ENCODE measurements at regions not wholly inside any gene's neighbourhood (a gene's known extent, or its start where the extent isn't known, plus 50 kb on each side); places are given as distances from the start of the nearest gene placed in this dataset.
A peak's percentile ranks its signal among the peaks of the same experiment; 100 is the strongest.

DNA sequence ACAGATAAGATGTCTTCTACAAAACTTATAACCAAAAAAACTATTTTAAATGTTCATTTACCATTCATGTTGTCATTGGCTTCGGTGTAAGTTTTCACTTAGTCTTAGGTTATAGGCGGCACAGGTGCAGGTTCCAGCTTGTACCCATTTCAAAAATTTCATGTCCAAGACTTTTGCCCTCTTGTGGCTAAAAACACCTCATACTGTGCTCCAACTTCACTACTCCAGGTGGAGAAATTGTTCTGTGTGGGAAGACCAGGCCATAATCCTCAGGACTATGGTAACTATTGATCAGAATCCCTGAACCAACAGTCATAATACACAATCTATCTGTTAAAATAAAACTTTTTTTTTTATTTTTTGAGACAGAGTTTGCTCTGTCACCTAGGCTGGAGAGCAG is 95.2 kb upstream of the ATP11B start:
- no peak for DNase-seq (ENCODE audit: low read depth in 1 of 2, low spot score in 1 of 2)
- Histone ChIP-seq H3K27ac (replicated peaks) (no peak overlapping the region), H3K4me3 (replicated peaks; ENCODE audit: insufficient read depth, low read length) (no peak overlapping the region), H3K27me3 (ENCODE audit: insufficient read depth, poor library complexity, severe bottlenecking) (no peaks in the 10 kb centered on the region)
- TF ChIP-seq, protein P1, sequence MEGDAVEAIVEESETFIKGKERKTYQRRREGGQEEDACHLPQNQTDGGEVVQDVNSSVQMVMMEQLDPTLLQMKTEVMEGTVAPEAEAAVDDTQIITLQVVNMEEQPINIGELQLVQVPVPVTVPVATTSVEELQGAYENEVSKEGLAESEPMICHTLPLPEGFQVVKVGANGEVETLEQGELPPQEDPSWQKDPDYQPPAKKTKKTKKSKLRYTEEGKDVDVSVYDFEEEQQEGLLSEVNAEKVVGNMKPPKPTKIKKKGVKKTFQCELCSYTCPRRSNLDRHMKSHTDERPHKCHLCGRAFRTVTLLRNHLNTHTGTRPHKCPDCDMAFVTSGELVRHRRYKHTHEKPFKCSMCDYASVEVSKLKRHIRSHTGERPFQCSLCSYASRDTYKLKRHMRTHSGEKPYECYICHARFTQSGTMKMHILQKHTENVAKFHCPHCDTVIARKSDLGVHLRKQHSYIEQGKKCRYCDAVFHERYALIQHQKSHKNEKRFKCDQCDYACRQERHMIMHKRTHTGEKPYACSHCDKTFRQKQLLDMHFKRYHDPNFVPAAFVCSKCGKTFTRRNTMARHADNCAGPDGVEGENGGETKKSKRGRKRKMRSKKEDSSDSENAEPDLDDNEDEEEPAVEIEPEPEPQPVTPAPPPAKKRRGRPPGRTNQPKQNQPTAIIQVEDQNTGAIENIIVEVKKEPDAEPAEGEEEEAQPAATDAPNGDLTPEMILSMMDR (IDR thresholded peaks at IDR 0.05; ENCODE audit: insufficient read depth, low read length) = no peak
- no peak for TF ChIP-seq SPI1 (IDR thresholded peaks at IDR 0.05; ENCODE audit: borderline replicate concordance, low read depth)
- TF ChIP-seq GABPA (IDR thresholded peaks at IDR 0.05; ENCODE audit: low read depth) = no peak
- no peak for TF ChIP-seq POLR2AphosphoS5 (IDR thresholded peaks at IDR 0.05; ENCODE audit: low read depth)
- TF ChIP-seq, protein P2, sequence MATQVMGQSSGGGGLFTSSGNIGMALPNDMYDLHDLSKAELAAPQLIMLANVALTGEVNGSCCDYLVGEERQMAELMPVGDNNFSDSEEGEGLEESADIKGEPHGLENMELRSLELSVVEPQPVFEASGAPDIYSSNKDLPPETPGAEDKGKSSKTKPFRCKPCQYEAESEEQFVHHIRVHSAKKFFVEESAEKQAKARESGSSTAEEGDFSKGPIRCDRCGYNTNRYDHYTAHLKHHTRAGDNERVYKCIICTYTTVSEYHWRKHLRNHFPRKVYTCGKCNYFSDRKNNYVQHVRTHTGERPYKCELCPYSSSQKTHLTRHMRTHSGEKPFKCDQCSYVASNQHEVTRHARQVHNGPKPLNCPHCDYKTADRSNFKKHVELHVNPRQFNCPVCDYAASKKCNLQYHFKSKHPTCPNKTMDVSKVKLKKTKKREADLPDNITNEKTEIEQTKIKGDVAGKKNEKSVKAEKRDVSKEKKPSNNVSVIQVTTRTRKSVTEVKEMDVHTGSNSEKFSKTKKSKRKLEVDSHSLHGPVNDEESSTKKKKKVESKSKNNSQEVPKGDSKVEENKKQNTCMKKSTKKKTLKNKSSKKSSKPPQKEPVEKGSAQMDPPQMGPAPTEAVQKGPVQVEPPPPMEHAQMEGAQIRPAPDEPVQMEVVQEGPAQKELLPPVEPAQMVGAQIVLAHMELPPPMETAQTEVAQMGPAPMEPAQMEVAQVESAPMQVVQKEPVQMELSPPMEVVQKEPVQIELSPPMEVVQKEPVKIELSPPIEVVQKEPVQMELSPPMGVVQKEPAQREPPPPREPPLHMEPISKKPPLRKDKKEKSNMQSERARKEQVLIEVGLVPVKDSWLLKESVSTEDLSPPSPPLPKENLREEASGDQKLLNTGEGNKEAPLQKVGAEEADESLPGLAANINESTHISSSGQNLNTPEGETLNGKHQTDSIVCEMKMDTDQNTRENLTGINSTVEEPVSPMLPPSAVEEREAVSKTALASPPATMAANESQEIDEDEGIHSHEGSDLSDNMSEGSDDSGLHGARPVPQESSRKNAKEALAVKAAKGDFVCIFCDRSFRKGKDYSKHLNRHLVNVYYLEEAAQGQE (IDR thresholded peaks at IDR 0.05; ENCODE audit: insufficient replicate concordance, low read depth) = no peak

DNA sequence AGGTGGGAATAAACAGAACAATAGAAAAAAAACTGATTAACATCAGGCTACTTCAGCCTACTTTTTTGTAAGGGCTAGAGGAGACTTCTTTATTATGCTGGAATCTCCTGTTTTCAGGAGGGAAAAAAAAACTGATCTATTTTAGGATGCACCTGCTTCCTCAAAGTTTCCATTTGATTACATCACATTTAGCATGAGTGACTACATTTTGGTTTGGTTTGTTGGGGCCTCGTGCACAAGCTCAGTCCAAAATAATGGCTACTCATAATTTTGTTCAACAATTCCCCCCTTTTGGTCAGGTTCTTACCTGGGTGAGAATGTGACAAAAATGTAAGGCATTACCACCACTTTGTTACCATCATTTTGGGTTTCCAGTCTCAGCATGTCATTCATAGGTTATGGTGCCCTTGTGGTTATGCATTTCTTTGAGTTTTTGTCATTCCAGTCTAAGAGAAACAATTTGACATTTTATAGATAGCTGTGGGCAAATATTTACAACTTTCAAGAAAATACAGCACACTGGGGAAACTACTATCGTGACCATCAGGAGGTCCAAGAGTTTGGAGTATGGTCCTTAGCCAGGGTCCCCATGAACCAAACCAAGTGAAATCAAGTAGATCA is 93.6 kb upstream of the ATP11B start:
- TF ChIP-seq GABPA (IDR thresholded peaks at IDR 0.05; ENCODE audit: low read depth) = no peak
- peak in 1 of 2 experiments; percentile 37 for DNase-seq (ENCODE audit: low read depth in 1 of 2, low spot score in 1 of 2)
- H3K27me3 ChIP-seq (ENCODE audit: insufficient read depth, poor library complexity, severe bottlenecking) = no peaks in the 10 kb centered on the region
- H3K4me3 ChIP-seq (replicated peaks; ENCODE audit: insufficient read depth, low read length) = no peak overlapping the region
- H3K27ac ChIP-seq (replicated peaks) = peak overlapping the region; percentile 1; the same call in 1 of the 2 replicates

DNA sequence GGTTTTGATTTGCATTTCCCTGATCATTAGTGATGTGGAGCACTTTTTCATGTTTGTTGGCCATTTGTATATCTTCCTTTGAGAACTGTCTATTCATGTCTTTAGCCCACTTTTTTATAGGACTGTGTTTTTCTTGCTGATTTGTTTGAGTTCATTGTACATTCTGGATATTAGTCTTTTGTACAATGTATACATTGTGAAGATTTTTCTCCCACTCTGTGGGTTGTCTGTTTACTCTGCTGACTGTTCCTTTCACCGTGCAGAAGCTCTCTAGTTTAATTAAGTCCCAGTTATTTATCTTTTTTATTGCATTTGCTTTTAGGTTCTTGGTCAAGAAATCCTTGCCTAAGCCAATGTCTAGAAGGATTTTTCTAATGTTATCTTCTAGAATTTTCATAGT is 91.1 kb upstream of the ATP11B start:
- no peak for DNase-seq (ENCODE audit: low read depth in 1 of 2, low spot score in 1 of 2)
- no peaks in the 10 kb centered on the region for H3K27me3 ChIP-seq (ENCODE audit: insufficient read depth, poor library complexity, severe bottlenecking)
- TF ChIP-seq, protein P2 (IDR thresholded peaks at IDR 0.05; ENCODE audit: insufficient replicate concordance, low read depth) = no peak
- TF ChIP-seq, protein P1 (IDR thresholded peaks at IDR 0.05; ENCODE audit: insufficient read depth, low read length) = no peak
- TF ChIP-seq GABPA (IDR thresholded peaks at IDR 0.05; ENCODE audit: low read depth) = no peak
- no peak for TF ChIP-seq SPI1 (IDR thresholded peaks at IDR 0.05; ENCODE audit: borderline replicate concordance, low read depth)
- TF ChIP-seq POLR2AphosphoS5 (IDR thresholded peaks at IDR 0.05; ENCODE audit: low read depth) = no peak
- no peak overlapping the region for H3K4me3 ChIP-seq (replicated peaks; ENCODE audit: insufficient read depth, low read length)
- no peak overlapping the region for H3K27ac ChIP-seq (replicated peaks)

DNA sequence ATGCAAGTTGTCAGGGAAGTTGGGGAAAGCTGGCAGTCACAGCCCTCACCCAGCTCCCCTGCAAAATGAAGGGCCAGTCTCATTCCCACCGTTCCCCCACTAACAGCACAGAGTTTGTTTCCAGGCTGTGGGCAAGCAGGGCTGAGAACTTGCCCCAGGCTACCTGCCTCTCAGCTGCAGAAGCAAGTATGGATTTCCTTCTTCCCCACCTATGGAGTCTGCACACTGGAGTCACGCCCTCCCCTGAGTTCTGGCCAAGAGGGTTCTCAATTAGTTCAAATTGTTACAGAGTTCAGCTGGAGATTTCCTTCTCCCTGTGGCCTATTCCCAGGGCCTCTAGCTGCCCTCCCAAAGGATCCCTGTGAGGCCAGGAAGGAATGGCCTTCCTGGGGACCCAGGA is 90.1 kb upstream of the ATP11B start:
- H3K27me3 ChIP-seq (ENCODE audit: insufficient read depth, poor library complexity, severe bottlenecking) = no peaks in the 10 kb centered on the region
- no peak for DNase-seq (ENCODE audit: low read depth in 1 of 2, low spot score in 1 of 2)
- TF ChIP-seq SPI1 (IDR thresholded peaks at IDR 0.05; ENCODE audit: borderline replicate concordance, low read depth) (no peak), GABPA (IDR thresholded peaks at IDR 0.05; ENCODE audit: low read depth) (no peak), POLR2AphosphoS5 (IDR thresholded peaks at IDR 0.05; ENCODE audit: low read depth) (no peak)
- TF ChIP-seq, protein P2 (IDR thresholded peaks at IDR 0.05; ENCODE audit: insufficient replicate concordance, low read depth) = no peak
- TF ChIP-seq, protein P1 (IDR thresholded peaks at IDR 0.05; ENCODE audit: insufficient read depth, low read length) = no peak
- H3K27ac ChIP-seq (replicated peaks) = no peak overlapping the region
- no peak overlapping the region for H3K4me3 ChIP-seq (replicated peaks; ENCODE audit: insufficient read depth, low read length)

Measured in HL-60 (cell line).